NCI-H1694 treated with DMSO at 0.1 percent for 48 hours (cell line): ENCODE measurements at regions not wholly inside any gene's neighbourhood (a gene's known extent, or its start where the extent isn't known, plus 50 kb on each side); places are given as distances from the start of the nearest gene placed in this dataset.

Source experiments
- DNase-seq: peaks from one replicate; lab custom pipeline; 2025; lab: John Stamatoyannopoulos, UW

DNA sequence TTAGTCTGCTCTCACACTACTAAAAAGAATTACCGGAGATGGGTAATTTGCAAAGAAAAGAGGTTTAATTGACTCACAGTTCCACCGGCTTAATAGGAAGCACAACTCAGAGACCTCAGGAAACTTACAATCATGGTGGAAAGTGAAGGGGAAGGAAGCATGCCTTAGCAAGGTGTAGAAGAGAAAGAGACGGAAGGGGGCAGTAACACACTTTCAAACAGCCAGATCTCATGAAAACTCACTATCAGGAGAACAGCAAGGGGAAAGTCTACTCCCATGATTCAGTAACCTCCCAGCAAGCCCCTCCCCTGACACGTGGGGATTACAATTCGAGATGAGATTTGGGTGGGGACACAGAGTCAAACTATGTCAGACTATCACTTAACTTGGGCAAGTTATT is 236.6 kb upstream of the ANO3 start:
- DNase-seq: no peak

DNA sequence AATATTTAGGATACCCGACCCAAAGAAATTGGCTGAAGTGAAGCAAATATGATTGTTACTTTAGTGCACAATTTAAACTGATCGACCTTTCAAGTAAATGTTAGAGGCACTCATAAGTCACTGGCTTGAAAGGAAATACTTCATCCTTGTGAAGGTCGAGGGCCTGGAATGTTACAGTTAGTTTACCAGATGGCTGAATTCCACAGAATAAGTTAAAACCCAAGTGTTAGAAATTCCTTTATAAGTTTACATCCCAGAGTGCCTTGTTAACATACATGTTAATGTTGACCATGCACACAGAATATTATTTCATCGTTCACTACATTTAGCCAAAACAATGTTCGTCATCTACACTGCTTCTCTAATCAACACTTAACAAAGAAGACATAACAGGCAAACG is 235.5 kb upstream of the ANO3 start:
- DNase-seq: no peak

DNA sequence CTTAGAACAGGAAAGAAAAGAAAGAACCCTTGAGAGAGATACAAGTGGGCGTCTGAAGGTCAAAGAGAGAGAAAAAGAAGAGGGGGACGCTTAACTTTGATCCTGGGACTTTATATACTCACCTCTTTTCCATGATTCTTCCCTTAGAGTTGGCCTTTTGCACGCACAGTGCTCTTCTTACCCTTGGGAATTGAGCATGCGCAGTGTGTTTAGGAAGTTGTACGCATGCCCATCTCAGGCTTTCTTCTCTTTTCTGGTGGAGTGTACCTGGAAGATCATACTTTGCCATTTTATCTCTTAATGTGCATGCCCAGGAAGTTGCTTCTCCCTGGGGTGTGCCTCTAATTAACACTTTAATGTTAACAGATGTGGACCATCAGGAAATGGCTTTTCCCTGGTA is 229.6 kb upstream of the ANO3 start:
- DNase-seq: no peak

DNA sequence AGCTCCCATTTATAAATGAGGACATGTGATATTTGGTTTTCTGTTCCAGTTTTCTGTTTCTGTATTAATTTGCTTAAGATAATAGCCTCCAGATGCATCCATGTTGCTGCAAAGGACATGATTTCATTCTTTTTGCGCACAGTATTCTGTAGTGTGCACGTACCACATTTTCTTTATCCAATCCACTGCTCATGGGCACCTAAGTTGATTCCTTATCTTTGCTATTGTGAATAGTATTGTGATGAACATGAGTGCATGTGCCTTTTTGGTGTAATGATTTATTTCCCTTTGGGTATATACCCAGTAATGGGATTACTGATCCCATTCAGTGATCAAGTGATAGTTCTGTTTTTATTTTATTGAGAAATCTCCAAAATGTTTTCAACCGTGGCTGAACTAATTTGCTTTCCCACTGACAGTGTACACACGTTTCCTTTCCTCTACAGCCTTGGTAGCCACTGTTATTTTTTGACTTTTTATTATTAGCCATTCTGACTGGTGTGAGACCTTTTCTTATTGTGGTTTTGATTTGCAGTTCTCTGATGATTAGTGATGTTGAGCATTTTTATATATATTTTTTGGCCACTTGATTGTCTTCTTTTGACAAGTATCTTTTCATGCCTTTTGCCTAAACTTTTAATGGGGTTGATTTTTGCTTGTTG is 226.0 kb upstream of the ANO3 start:
- no peak for DNase-seq

DNA sequence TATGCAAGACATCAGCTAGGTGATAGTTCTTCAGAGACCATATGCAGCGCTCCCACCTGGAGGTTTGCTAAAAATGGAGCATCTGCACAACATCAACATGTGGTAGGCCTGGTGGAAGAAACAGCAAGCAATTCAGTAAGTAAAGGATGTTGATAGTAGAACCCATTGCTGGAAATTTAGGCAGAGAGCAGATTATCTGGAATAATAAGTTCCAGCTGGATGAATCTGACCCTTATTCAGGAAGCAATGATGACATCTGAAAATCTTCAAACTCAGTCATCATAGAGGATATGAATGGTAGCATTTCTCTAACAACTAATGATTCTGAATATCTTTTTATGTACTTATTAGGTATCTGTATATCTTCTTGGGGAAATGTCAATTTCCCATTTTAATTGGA is 225.2 kb upstream of the ANO3 start:
- DNase-seq: no peak

DNA sequence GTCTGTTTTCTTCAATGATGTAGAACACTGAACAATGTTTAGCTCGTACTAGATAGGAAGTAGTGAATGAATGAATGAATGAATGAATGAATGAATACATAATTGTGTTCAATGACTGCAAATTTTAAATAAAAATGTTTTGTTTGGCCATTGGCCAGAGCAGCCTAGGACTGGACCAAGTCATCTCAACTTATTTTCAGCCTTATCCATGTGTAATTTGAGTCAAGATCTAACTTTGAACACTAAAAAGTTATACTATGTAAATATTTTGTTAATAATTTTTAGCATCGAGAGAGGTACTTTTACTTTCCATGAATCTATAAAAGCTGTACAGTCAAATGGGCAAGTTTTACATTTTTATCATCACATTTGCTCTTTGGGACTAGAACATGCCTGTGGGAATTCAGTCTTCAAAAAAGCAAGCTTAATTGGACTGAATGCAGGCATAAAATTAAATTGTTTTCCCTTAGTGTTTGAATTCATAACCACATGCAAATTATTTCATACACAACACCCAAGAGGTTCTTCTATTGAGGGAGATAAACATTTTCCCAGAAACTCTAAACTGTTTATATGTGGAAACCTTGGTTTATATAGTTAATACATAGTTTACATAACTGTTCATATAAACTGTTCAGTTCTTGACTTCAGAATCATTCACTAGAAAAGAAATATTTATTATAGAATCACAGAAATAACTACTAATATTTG is 222.1 kb upstream of the ANO3 start:
- DNase-seq: no peak

DNA sequence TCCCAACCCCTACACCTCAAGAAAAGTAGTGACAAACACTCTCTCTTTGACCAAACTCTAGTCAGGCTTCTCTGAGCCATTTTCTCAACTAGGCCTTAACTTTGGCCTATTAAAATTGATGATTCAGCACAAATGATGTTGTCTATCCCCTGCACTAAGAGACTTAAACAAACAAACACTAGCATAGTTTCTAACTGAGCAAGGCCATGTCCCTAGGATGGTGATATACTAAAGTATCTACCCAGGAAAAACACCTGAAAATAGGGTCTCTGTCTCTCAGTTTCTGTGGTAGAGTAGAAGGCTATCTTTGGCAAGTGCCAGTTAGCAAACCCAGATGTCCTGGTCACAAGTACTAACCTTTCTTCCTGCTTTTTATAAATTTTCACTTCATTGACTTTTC is 219.7 kb upstream of the ANO3 start:
- no peak for DNase-seq

DNA sequence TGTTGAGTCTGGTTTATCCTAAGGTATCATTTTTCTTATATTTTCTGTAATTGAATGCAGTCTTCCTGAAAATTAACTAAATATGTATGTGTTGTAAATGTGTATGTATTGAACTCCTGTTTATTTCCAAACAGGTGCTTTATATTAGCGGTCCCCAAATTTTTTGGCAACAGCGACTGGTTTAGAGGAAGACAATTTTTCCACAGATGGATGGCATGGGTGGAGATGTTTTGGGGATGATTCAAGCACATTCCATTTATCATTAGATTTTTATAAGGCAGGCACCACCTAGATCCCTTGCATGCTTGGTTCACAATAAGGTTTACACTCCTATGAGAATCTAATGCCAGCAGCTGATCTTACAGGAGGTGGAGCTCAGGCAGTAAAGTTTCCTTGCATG is 210.5 kb upstream of the ANO3 start:
- no peak for DNase-seq

DNA sequence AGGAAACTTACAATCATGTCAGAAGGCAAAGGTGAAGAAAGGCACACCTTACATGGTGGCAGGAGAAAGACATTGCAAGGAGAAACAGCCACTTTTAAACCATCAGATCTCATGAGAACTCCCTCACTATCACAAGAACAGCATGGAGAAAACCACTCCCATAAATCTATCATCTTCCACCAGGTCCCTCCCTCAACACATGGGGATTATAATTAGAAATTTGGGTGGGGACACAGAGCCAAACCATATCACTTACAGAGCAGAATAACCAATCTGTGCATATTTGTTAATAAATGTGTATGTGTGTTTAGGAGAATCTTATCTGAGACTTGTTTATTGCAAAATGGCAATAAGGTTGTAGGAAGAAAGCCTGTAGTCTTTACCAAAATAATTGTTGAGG is 205.2 kb upstream of the ANO3 start:
- DNase-seq: no peak

DNA sequence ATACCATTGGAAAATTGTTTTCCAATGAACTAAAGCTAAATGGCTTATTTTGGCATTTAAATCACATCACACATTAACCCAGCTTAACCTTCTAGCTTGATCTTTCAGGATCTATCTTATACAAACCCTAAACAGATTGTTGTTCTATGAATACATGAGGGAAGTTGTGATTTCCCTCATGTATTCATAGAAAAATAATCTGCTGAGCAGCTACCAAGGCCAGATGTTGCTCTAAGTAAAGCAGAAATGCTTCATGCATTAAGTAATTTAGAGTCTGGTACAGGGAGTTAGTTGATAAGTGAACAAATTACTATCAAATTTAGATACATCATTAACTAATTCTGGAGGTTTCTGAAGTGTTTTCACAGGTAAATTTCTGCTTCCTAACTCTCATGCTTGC is 204.6 kb upstream of the ANO3 start:
- no peak for DNase-seq

DNA sequence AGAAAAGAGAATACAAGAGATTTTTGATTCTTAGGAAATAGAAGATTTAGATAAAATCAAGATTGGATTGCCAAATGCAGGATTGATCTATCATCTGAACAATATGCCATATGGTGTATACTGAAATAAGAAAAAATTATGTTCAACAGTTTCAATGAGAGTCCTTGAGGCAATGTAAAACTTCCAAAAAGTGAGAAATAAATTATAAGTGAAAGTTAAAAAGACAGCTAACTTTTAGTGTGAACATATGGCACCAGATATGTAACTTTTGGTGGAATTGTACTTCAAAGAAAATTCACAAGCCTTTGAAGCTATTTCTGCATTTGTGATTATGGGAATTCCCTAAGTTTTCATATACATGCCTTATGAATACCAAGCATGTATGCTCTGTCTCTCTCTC is 200.5 kb upstream of the ANO3 start:
- no peak for DNase-seq

DNA sequence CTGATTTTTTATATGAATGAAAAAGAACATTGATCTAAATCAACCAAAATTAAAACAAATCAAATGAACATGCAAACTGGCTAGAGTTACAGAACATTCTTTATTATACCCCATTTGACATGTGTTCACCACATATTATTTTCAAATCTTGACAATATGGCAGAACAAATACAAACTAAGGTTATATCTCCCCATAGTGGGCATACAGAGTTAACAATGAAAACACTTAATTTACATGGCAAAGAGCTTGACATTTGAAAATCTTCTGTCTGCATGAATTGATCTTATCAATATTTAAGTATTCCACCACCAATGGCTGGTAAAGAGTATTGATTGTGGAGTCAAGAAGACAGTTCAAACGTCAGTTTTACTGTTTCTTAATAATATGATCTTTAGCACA is 197.9 kb upstream of the ANO3 start:
- no peak for DNase-seq

DNA sequence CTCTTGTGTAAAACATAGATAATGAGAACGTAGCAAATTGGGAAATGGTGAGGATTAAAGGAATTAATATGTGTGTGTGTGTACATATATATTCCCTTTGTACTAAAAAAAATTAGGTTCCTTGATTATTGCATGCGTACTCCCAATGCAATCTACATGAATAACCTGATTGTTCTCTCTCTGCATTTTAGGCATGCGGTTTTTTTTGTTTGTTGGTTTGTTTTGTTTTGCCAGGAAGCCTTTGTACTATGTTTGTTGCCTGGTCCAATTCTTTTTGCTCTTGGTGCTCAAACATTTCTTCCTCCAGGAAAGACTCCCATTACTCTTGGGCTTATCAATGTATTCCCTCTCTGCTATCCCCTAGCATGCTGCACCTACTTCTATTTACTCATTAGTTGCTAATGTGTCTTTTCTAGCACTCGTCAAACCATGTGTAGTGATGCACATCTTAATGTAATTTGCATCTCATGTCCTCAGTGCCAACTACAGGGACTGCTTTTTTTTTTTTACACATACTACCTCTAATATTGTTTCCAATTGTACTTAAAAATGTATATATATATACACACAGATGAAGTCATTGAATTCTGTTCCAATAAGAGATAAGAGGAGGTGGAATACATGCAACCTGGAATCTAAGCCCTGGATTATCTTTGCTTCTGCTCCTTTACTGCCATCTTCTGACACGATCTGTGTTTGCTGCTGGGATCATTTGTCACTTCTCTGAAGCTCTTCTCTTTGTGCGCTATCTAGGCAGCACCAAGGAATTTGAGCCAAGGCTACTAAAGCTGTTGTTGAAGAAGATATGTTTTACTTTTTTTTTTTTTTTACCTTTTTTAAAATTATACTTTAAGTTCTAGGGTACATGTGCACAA is 197.2 kb upstream of the ANO3 start:
- no peak for DNase-seq

DNA sequence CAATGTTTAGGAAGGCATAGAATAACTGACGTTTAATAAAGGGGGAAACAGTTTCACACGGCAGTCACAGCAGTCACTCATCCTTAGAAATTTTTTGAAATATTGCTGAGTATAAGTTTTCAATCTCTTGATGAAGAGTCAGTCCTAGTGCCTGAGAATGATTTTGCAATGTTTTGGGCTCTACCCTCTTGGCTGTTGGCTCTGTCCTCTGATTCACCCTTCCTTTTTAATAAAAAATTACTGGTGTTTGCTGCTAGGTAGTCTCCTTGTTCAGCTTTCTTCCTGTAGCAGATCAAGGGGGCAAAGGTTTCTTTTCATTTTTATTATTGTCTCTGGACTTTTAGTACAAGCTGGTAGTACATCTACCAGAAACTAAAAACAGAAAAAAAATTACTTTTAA is 194.3 kb upstream of the ANO3 start:
- no peak for DNase-seq

DNA sequence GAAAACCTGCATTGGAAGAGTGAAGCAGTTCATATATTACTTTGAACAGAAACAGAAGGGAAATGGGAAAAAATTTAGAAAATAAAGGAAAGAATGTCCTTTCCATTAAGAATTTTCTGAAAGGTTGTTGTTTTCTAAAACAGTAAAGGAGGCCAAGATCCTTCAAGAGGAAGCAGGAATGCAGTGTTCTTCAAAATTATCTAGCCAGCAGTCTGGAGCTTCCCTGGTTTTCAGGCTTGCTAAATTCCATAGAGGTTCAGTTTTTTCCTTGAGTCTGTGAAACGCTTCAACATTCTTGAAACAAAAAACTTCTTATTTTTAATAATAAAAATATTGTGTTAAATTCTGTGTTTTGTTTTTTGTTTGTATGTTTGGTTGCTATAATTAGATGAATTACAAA is 189.0 kb upstream of the ANO3 start:
- no peak for DNase-seq

DNA sequence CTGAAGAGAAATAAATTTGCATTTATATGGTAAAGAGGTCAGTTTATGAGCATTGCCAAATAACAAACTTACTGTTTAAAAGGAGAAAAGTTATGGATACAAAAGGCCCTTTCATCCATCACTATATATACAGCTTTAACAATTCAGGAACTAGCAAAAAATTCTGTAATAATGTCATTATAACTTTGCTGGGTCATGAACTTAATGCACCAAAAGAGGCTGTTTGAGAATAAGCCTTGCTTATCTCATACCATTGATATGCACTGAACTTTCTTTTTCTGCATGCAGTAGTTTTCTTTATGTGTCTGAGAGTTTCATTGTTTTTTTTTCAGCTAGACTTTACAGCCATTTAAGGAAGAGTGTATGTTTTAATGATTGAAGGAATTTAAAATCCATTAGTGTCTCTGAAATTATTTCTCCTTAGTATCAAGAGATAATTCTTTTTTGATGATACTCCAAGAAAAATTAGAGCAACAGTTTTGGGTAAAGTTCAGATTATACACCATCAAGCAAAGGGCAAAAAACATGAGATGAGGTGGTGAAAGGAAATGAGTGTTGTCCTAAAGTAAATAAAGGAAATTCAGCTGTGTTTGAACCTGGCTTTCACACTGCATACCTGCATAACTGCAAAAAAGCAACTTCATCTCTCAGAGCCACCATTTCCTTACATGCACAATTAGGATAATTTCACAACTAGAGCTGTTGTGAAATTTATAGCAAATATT is 188.2 kb upstream of the ANO3 start:
- no peak for DNase-seq

DNA sequence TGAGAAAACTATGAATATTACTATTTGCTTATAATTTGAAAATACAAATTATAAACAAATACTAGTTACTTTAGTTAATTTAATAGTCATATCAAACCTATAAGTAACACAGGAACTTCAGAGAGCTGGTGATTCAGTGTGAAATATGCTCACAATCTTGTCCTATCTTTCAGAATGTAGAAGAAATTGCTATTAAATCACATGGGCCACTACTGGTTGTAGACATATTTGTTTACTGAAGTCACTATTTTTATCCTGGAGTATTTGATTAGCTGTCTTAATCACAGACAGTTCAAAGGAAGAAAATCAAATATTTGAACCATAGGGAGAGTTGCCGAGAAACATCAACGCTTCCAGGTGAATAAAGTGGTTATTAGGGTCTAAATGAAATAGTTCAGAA is 187.6 kb upstream of the ANO3 start:
- DNase-seq: no peak

DNA sequence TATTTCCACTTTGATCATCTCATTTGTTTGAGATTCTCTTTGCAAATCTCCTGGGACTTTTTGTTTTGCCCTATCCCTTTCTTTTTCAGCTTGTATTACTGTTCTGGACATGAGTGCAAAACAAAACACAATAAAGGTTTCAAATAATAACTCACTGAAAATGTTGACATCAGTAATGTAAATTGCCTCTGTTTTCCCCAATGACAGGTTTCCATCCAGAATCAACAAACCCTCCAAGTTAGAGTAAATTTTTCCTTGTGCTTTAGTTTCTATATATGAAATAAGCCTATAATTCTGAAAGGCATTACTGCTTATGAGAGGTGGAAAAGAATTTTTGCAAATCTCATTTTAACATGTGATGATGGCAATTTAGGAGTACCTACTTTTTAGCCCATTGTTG is 187.0 kb upstream of the ANO3 start:
- no peak for DNase-seq

DNA sequence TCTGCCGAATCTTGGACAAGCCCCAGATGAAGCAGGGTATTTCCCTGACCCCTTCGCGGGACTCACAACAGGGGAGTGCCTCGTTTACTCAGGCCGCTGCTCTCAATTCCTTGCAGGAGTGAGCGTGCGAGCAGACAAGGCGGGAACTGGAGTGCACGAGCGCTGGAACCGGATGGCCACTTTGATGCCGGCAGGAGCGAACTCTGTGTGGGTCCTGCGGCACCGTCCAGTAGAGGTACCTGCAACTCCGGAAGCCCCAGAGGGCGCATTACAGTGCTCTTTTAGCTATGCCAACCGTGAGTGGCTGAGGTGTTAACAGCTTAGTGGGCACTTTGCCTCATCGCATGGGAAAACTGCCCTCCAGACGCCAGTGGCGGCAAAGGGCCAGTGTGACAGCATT is 182.3 kb upstream of the ANO3 start:
- DNase-seq: no peak

DNA sequence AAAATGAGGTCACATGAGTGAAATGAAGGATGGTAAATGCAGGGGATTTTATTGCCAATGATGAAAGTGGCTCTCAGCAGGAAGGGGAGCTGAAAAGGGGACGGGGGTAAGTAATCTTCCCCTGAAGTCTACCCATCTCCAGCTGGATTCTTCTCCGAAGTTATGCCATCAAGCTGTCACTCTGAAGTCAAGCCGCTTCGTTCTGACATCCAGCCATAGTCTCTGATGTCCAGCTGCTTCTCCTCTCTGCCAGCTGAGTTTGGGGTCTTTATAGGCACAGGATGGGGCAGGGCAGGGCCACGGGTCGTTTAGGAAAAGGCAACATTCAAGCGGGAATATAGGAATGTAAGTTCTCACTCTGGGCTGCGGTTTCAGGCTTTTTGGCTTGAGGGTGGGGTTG is 181.9 kb upstream of the ANO3 start:
- peak; percentile 93 for DNase-seq

DNA sequence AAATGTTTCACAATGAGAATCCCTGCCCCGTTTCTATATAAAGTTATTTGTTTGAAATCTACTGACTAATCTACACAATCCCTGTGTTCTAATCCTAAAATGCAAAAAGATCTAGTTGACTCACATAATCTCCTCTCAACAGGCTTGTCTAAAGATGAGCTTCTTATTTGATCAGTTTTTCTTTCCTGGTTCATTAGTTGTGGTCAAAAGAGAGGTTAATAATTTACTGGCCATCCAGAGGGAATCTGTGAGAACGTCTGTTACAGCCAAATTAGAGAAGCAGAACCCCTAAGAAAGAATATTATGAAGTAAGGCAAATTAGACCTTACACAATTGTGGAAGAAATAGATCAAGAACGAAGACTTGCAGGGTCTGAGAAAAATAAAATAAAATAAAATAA is 173.7 kb upstream of the ANO3 start:
- DNase-seq: no peak

DNA sequence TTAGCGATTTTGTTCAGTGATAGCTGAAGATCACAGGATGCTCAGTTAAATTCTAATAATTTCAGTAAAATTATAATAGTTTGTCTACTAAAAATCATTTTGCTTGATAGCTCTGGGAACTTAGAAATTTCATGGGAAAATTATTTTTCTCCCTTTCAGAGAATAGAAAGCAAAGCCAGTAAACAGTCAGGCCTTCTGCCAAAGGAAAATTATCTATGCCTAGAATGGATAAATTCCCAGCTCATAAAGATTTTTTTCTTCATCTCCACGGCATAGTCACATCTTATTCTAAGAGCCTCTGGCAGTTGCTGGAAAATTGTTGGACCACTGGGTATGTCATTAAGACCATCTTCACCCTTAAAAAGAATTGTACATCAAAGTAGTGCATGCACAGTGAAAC is 169.6 kb upstream of the ANO3 start:
- DNase-seq: no peak

DNA sequence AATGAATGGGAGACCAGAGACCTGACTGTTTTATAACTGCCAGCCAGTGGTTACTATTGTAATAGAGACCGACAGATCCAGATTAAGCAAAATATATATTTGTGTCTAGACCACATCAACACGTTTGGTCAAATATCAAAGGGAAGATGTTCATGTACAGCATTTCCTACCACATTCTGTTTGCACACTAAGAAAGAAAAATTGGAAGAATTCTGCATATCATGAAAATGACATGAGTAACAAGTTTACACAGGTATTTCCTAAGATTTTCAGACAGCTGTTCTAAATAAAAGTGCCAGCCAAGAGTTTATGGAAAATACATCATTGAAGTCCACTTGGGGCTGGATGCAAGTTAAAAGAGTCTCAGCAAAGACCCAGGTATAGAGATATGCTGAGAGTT is 145.5 kb upstream of the ANO3 start:
- DNase-seq: no peak
